Gastroesophageal sphincter (tissue), 4 donors: ENCODE measurements at regions not wholly inside any gene's neighbourhood (a gene's known extent, or its start where the extent isn't known, plus 50 kb on each side); places are given as distances from the start of the nearest gene placed in this dataset.

Experiments
- ATAC-seq: fragments of 150-250 bp; one replicate; pipeline ENCODE4 v1.9.1; 2016; ENCODE audit warnings: mild to moderate bottlenecking, moderate library complexity
- H3K27ac ChIP-seq, 4 donors: fragments of 200-600 bp; sonication (generic) in 3 of 4; 1 replicate in 3 of 4; 2 replicates in 1 of 4; pipeline ENCODE4 v1.5.1; 2016 to 2019
- H3K27me3 ChIP-seq: fragments of 200-600 bp; sonication (generic); one replicate; pipeline ENCODE4 v1.5.1; 2019
- H3K36me3 ChIP-seq, 2 donors: fragments of 200-600 bp; sonication (generic); one replicate each; pipeline ENCODE4 v1.5.1; 2019; ENCODE audit warnings: control low read depth in 1 of 2
- H3K4me1 ChIP-seq, 3 donors: fragments of 200-600 bp; sonication (generic); 1 replicate in 2 of 3; 2 replicates in 1 of 3; pipeline ENCODE4 v1.5.1; 2016 to 2019; ENCODE audit warnings: control low read depth in 2 of 3
- H3K4me3 ChIP-seq, 2 donors: fragments of 200-600 bp; sonication (generic); one replicate each; pipeline ENCODE4 v1.5.1; 2019; ENCODE audit warnings: mild to moderate bottlenecking in 1 of 2, moderate library complexity in 1 of 2
- H3K9me3 ChIP-seq, 3 donors: fragments of 200-600 bp; sonication (generic); one replicate each; pipeline ENCODE4 v1.5.1; 2017 to 2019; ENCODE audit warnings: control low read depth in 2 of 3
- CTCF ChIP-seq, 4 experiments: fragments of 200-600 bp in 2 of 4; fragments of 450-650 bp in 2 of 4; sonication (generic) in 1 of 4; IDR thresholded peaks; one replicate each; pipeline ENCODE4 v1.5.1; 2017 to 2019; ENCODE audit warnings: antibody characterized with exemption in 4 of 4, mild to moderate bottlenecking in 2 of 4, moderate library complexity in 2 of 4
- EP300 ChIP-seq: sonication (generic); formaldehyde crosslinking; IDR thresholded peaks from one replicate; pipeline ENCODE4 v1.6.1; 2017; ENCODE audit warnings: antibody characterized with exemption, mild to moderate bottlenecking
- POLR2A ChIP-seq, 2 donors: fragments of 450-650 bp; IDR thresholded peaks; one replicate each; pipeline ENCODE4 v1.6.1; 2017; ENCODE audit warnings: antibody characterized with exemption in 2 of 2, mild to moderate bottlenecking in 2 of 2, moderate library complexity in 1 of 2
- POLR2AphosphoS5 ChIP-seq: sonication (generic); formaldehyde crosslinking; IDR thresholded peaks from one replicate; pipeline ENCODE4 v1.6.1; 2017; ENCODE audit warnings: antibody characterized with exemption
- WGBS, 2 donors: methylation state at CpG; one replicate each; pipeline ENCODE4 v1.1.5; 2018; ENCODE audit warnings: low coverage in 1 of 2; 5-methylcytosine and 5-hydroxymethylcytosine counted together

- WGBS, 2 donors, result 100% methylated on average over 1 of the region's 1 CpG; no CpG with 5 or more reads in 1 of the 2 donors
- no peaks in the 10 kb centered on the region for H3K9me3 ChIP-seq
- H3K36me3 ChIP-seq, result no peaks in the 10 kb centered on the region
- no peak overlapping the region for H3K4me3 ChIP-seq
- no peak for TF ChIP-seq EP300
- TF ChIP-seq POLR2A (IDR thresholded peaks at IDR 0.05), result no peak
- no peak for TF ChIP-seq CTCF (IDR thresholded peaks at IDR 0.05)
- no peak for TF ChIP-seq POLR2AphosphoS5
- ATAC-seq, result no peak
- no peaks in the 10 kb centered on the region for H3K4me1 ChIP-seq
- no peak overlapping the region for H3K27ac ChIP-seq
- H3K27me3 ChIP-seq, result peaks cover 28% of the 10 kb centered on the region
Observed at GRCh38 chr12:65616022-65616421, 208.3 kb upstream of the HMGA2 start.

- no peak for TF ChIP-seq CTCF (IDR thresholded peaks at IDR 0.05)
- no peak for TF ChIP-seq EP300
- TF ChIP-seq POLR2A (IDR thresholded peaks at IDR 0.05), result no peak
- no peak for TF ChIP-seq POLR2AphosphoS5
- 89 to 98% methylated on average over 2 of the region's 2 CpGs for WGBS, 2 donors
- Histone ChIP-seq H3K27ac (no peak overlapping the region), H3K4me3 (no peak overlapping the region), H3K9me3 (no peaks in the 10 kb centered on the region), H3K36me3 (no peaks in the 10 kb centered on the region), H3K4me1 (no peaks in the 10 kb centered on the region), H3K27me3 (peaks cover 18% of the 10 kb centered on the region)
- ATAC-seq, result no peak
Observed at GRCh38 chr12:65618588-65618987, 205.7 kb upstream of the HMGA2 start.

GRCh38 chr12:65619018-65619417 is 205.3 kb upstream of the HMGA2 start:
- ATAC-seq, result no peak
- H3K4me1 ChIP-seq, result no peaks in the 10 kb centered on the region

GRCh38 chr12:65620046-65620445 is 204.2 kb upstream of the HMGA2 start:
- no peak for ATAC-seq
- no peak for TF ChIP-seq POLR2AphosphoS5
- no peaks in the 10 kb centered on the region for H3K4me1 ChIP-seq
- H3K9me3 ChIP-seq, result no peaks in the 10 kb centered on the region
- 40 to 56% methylated on average over 1 of the region's 1 CpG for WGBS, 2 donors
- H3K36me3 ChIP-seq, result no peaks in the 10 kb centered on the region
- no peak overlapping the region for H3K27ac ChIP-seq
- H3K27me3 ChIP-seq, result peaks cover 12% of the 10 kb centered on the region
- H3K4me3 ChIP-seq, result no peak overlapping the region

More at GRCh38 chr12:65619018-65619417, 205.3 kb upstream of the HMGA2 start:
- no peak overlapping the region for H3K27ac ChIP-seq
- H3K27me3 ChIP-seq, result peaks cover 16% of the 10 kb centered on the region
- H3K9me3 ChIP-seq, result no peaks in the 10 kb centered on the region
- 82% methylated on average over 4 of the region's 4 CpGs for WGBS, 2 donors
- H3K4me3 ChIP-seq, result no peak overlapping the region
- TF ChIP-seq EP300 (no peak), CTCF (IDR thresholded peaks at IDR 0.05) (no peak), POLR2A (IDR thresholded peaks at IDR 0.05) (no peak), POLR2AphosphoS5 (no peak)
- H3K36me3 ChIP-seq, result no peaks in the 10 kb centered on the region

- TF ChIP-seq EP300 (no peak), POLR2A (IDR thresholded peaks at IDR 0.05) (no peak), CTCF (IDR thresholded peaks at IDR 0.05) (no peak), POLR2AphosphoS5 (no peak)
- 84 to 90% methylated on average over 4 to 5 of the region's 6 CpGs for WGBS, 2 donors
- H3K36me3 ChIP-seq, result no peaks in the 10 kb centered on the region
Observed at GRCh38 chr12:65622056-65622455, 202.2 kb upstream of the HMGA2 start.

More at GRCh38 chr12:65622056-65622455, 202.2 kb upstream of the HMGA2 start:
- ATAC-seq, result no peak
- H3K4me3 ChIP-seq, result no peak overlapping the region
- H3K4me1 ChIP-seq, result no peaks in the 10 kb centered on the region
- H3K27ac ChIP-seq, result no peak overlapping the region
- no peaks in the 10 kb centered on the region for H3K9me3 ChIP-seq
- H3K27me3 ChIP-seq, result peaks cover 12% of the 10 kb centered on the region
